ENCODE measurements at regions not wholly inside any gene's neighbourhood (a gene's known extent, or its start where the extent isn't known, plus 50 kb on each side); places are given as distances from the start of the nearest gene placed in this dataset.

DNA sequence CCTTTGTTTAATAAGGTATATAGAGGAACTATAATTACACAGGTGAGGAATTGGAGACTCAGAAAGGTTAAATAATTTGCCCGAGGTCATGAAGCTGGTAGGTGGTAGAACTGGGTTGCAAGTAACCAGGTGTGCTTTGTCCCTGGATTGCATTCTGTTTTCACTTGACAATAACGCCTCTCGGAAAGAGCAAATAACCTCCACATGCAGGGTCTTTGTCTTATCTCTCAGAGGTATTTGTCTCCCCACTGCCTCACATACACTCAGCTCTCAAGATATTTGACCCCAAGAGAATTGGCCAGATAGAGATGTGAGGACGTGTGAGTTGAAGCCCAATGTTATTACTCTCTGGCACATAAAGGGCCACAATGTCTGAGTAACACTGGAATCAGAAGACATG, 320.9 kb upstream of the ONECUT1 start:
- H3K27ac ChIP-seq = no peak overlapping the region
- TF ChIP-seq, protein P1, sequence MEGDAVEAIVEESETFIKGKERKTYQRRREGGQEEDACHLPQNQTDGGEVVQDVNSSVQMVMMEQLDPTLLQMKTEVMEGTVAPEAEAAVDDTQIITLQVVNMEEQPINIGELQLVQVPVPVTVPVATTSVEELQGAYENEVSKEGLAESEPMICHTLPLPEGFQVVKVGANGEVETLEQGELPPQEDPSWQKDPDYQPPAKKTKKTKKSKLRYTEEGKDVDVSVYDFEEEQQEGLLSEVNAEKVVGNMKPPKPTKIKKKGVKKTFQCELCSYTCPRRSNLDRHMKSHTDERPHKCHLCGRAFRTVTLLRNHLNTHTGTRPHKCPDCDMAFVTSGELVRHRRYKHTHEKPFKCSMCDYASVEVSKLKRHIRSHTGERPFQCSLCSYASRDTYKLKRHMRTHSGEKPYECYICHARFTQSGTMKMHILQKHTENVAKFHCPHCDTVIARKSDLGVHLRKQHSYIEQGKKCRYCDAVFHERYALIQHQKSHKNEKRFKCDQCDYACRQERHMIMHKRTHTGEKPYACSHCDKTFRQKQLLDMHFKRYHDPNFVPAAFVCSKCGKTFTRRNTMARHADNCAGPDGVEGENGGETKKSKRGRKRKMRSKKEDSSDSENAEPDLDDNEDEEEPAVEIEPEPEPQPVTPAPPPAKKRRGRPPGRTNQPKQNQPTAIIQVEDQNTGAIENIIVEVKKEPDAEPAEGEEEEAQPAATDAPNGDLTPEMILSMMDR (conservative IDR thresholded peaks at IDR 0.05) = no peak
- no peak for TF ChIP-seq ZFX (IDR thresholded peaks at IDR 0.05)

DNA sequence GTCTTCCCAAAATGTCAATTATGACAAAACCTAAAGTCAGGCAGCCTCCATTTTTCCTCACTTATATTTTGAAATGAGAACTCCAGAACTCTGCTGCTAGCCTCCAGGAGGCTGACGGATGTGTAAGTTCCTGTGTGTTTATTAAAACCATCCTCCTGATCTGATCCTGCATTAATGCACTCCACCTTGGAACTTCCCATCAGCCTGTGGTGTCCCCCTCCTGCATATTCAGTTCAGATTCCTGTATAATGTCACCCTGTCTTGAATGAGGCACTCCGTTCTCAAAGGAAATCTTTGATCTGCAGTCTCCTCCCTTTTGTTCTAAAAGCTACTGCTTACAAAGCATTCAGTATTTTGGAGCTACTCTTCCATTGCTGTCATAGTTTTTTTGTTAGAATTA, 318.2 kb upstream of the ONECUT1 start:
- TF ChIP-seq, protein P1 (conservative IDR thresholded peaks at IDR 0.05) = no peak
- no peak overlapping the region for H3K27ac ChIP-seq

DNA sequence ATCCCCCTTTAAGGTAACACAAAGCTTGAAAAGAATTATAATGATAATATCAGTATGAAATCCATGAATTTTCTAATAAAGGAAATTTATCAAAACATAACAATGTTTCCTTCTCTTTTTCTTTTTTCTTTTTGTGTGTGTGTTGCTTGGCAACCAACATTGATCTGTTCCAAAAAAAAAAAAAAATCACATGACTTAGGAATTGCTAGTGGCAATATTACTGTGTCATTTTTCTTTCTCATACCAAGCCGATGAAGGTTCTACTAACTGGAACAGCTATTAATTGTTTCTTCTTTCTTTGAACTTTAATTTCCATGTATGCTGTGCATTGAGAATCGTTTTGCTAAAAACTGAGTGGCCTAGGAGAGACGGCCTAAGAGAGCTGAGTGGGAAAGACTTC, 317.7 kb upstream of the ONECUT1 start:
- TF ChIP-seq, protein P1 (conservative IDR thresholded peaks at IDR 0.05) = no peak
- H3K27ac ChIP-seq = no peak overlapping the region

DNA sequence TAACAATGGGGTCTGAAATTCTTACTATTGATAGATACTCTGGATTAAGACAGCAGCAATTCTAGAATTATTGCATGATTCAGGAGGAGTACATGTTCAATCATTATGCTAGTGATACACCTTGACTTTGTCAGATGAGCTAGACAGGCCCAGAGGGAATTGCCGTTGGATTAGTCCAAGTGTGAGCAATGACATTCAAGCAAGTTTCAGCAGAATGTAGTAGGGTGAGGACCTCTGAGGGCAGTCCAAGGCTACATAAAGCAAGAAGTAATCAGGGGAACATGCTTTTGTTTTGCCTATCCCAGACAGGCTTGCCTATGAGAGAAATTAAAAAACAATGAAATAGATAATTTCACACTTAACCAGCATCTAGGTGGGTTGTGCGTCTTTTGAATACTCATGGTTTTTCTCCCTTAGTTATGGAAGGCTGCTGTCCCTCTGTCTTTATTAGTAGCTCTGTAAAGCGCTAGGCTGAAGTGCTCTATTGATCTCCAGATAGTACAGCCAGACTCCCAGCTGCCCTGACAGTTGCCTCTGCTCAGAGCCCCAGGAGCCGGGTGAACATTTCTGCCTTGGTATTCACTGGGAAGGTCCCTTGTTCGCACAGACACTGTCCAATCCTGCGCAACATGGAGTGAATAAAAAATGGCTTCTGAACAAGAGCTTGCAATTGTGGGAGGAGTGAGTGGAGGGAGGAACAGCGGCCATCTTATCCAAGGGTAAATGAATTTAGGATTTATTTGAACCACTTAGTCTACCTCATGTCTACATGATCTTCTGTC, 316.6 kb upstream of the ONECUT1 start:
- no peak overlapping the region for H3K27ac ChIP-seq
- TF ChIP-seq, protein P1 (conservative IDR thresholded peaks at IDR 0.05) = no peak
- TF ChIP-seq ZFX (IDR thresholded peaks at IDR 0.05) = no peak

DNA sequence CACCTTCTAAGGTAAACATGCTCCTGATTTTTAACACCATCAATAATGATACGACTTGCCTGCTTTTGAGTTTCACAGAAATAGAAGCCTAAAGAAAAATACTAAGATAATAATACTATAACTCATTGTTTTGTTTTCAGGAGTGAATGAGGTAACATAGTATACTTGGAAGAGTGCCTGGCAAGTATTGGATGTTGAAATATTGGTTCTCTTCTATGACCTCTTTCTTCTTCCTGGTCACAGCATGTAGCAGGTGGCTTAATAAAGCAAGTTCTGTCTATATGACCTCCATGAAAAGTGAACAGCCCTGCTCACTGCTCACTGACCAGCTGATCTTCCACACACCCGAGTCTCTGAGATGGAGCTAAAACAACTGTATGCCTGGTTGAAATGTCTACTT, 312.3 kb upstream of the ONECUT1 start:
- TF ChIP-seq, protein P1 (conservative IDR thresholded peaks at IDR 0.05) = no peak
- no peak for TF ChIP-seq ZFX (IDR thresholded peaks at IDR 0.05)
- no peak overlapping the region for H3K27ac ChIP-seq

DNA sequence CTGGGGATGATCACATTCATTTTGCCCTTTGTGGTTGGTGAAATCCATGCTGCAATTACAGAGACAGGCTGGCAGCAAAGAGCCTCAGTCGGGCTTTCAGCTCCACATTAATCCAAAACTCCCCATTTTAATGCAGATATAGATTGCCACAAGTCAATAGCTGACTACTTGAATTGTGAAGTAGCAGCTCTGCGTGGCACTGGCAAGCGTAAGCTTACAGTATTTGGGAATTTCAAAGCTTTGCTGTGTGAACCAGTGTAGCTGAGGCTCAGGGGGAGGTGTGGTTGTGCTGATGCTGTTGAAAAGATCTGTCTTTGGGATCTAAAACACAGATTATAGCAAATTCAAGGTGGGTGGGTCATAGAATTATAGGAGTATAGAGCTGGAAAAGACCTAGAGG, 290.3 kb upstream of the ONECUT1 start:
- H3K27ac ChIP-seq = no peak overlapping the region
- TF ChIP-seq, protein P1 (conservative IDR thresholded peaks at IDR 0.05) = no peak
- no peak for TF ChIP-seq ZFX (IDR thresholded peaks at IDR 0.05)

DNA sequence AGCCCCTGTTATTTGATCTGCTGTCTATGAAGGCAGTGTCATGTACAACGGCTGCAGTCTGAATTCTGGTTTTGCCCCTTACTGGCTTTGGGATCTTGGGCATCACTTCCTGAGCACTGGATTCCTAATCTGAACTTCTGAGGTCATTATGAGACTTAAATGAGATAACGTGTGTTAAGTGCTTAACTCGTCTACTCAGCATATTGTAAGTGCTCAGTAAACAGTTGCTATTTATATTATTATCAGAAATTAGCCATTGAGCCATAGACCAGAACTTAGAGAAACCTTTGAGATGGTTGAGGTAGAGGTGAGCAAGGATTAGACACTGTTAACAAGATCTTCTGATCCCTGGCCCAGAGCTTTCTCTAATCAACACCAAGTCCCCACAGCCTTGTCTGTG, 284.1 kb upstream of the ONECUT1 start:
- H3K27ac ChIP-seq = no peak overlapping the region
- TF ChIP-seq, protein P1 (conservative IDR thresholded peaks at IDR 0.05) = no peak
- no peak for TF ChIP-seq ZFX (IDR thresholded peaks at IDR 0.05)

All from C4-2B (cell line).